Activated CD4-positive, alpha-beta T cell treated with anti-CD3 and anti-CD28 coated beads, Interleukin-10, Interleukin-2, amounts not matched to agents 100 ng/mL and 50 ng/mL, durations not matched to agents 16 hours and 8 hours (primary cell): ENCODE measurements at regions not wholly inside any gene's neighbourhood (a gene's known extent, or its start where the extent isn't known, plus 50 kb on each side); places are given as distances from the start of the nearest gene placed in this dataset.

ENCODE experiments used
- DNase-seq: peaks from one replicate; pipeline ENCODE4 v3.0.0-alpha.2; 2020

- DNase-seq = no peak
Observed at GRCh38 chr11:32323814-32324130, 111.6 kb downstream of the WT1 start.

- DNase-seq = no peak
Observed at GRCh38 chr11:32325187-32325586, 110.2 kb downstream of the WT1 start.

GRCh38 chr11:32325725-32326124 lies 109.6 kb downstream of the WT1 start:
- DNase-seq = no peak

GRCh38 chr11:32326522-32326921 lies 108.8 kb downstream of the WT1 start:
- no peak for DNase-seq

GRCh38 chr11:32328392-32328791 lies 106.9 kb downstream of the WT1 start:
- DNase-seq = no peak

- no peak for DNase-seq
Observed at GRCh38 chr11:32331098-32331497, 104.2 kb downstream of the WT1 start.

GRCh38 chr11:32331792-32332191 lies 103.5 kb downstream of the WT1 start:
- peak; percentile 8 for DNase-seq

GRCh38 chr11:32332990-32333319 lies 102.4 kb downstream of the WT1 start:
- no peak for DNase-seq

- peak; percentile 28 for DNase-seq
Observed at GRCh38 chr11:32333320-32333991, 101.9 kb downstream of the WT1 start.

- peak; percentile 32 for DNase-seq
Observed at GRCh38 chr11:32334822-32335221, 100.5 kb downstream of the WT1 start.
